ENCODE measurements at regions not wholly inside any gene's neighbourhood (a gene's known extent, or its start where the extent isn't known, plus 50 kb on each side); places are given as distances from the start of the nearest gene placed in this dataset.

GRCh38 chr2:187847245-187848208 is 293.3 kb upstream of the TFPI start:
- WGBS, 2 experiments (ENCODE audit: insufficient coverage in 1 of 2, insufficient read length in 1 of 2), result 98 to 100% methylated on average over 1 of the region's 1 CpG
- no peaks in the 10 kb centered on the region for H3K9me3 ChIP-seq (ENCODE audit: control insufficient read depth, low read length)
- Mint-ChIP-seq H3K27me3 (ENCODE audit: insufficient read depth) (no peaks in the 10 kb centered on the region), H3K36me3 (ENCODE audit: low read depth) (peaks cover under 1% of the 10 kb centered on the region), H3K4me1 (peaks cover 10% of the 10 kb centered on the region), H3K27ac (no peak overlapping the region), H3K4me3 (no peak overlapping the region), H3K9me3 (peaks cover under 1% of the 10 kb centered on the region)
- no peak overlapping the region for H3K27ac ChIP-seq (ENCODE audit: low read depth, low read length)
- H3K27me3 ChIP-seq (ENCODE audit: control insufficient read depth, insufficient read depth, low read length, poor library complexity, severe bottlenecking), result no peaks in the 10 kb centered on the region
- H3K9ac ChIP-seq (ENCODE audit: extremely low read depth, low read length, poor library complexity, severe bottlenecking), result no peak overlapping the region
- H3K4me1 ChIP-seq (ENCODE audit: control insufficient read depth, insufficient read depth, low read length), result no peaks in the 10 kb centered on the region
- no peak overlapping the region for H3K4me3 ChIP-seq (ENCODE audit: low read length)
- no peak for DNase-seq
- no peaks in the 10 kb centered on the region for H3K36me3 ChIP-seq (ENCODE audit: control insufficient read depth, insufficient read depth, low read length)
- TF ChIP-seq, protein P1, sequence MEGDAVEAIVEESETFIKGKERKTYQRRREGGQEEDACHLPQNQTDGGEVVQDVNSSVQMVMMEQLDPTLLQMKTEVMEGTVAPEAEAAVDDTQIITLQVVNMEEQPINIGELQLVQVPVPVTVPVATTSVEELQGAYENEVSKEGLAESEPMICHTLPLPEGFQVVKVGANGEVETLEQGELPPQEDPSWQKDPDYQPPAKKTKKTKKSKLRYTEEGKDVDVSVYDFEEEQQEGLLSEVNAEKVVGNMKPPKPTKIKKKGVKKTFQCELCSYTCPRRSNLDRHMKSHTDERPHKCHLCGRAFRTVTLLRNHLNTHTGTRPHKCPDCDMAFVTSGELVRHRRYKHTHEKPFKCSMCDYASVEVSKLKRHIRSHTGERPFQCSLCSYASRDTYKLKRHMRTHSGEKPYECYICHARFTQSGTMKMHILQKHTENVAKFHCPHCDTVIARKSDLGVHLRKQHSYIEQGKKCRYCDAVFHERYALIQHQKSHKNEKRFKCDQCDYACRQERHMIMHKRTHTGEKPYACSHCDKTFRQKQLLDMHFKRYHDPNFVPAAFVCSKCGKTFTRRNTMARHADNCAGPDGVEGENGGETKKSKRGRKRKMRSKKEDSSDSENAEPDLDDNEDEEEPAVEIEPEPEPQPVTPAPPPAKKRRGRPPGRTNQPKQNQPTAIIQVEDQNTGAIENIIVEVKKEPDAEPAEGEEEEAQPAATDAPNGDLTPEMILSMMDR (conservative IDR thresholded peaks at IDR 0.05), result no peak

- 96 to 100% methylated on average over 1 to 3 of the region's 5 CpGs for WGBS, 2 experiments (ENCODE audit: insufficient coverage in 1 of 2, insufficient read length in 1 of 2)
Measured at GRCh38 chr2:187851955-187852561, 297.8 kb upstream of the TFPI start.

GRCh38 chr2:187853381-187853791 is 299.2 kb upstream of the TFPI start:
- 94% methylated on average over 1 of the region's 1 CpG; no CpG with 5 or more reads in 1 of the 2 experiments for WGBS, 2 experiments (ENCODE audit: insufficient coverage in 1 of 2, insufficient read length in 1 of 2)
- DNase-seq, result no peak
- H3K4me1 ChIP-seq (ENCODE audit: control insufficient read depth, insufficient read depth, low read length), result peaks cover 12% of the 10 kb centered on the region
- Mint-ChIP-seq H3K36me3 (ENCODE audit: low read depth) (no peaks in the 10 kb centered on the region), H3K27me3 (ENCODE audit: insufficient read depth) (no peaks in the 10 kb centered on the region), H3K27ac (no peak overlapping the region), H3K4me3 (no peak overlapping the region), H3K4me1 (peaks cover 37% of the 10 kb centered on the region), H3K9me3 (no peaks in the 10 kb centered on the region)
- H3K9ac ChIP-seq (ENCODE audit: extremely low read depth, low read length, poor library complexity, severe bottlenecking), result no peak overlapping the region
- TF ChIP-seq, protein P1 (conservative IDR thresholded peaks at IDR 0.05), result no peak
- no peaks in the 10 kb centered on the region for H3K9me3 ChIP-seq (ENCODE audit: control insufficient read depth, low read length)
- H3K4me3 ChIP-seq (ENCODE audit: low read length), result no peak overlapping the region
- no peaks in the 10 kb centered on the region for H3K36me3 ChIP-seq (ENCODE audit: control insufficient read depth, insufficient read depth, low read length)
- no peak overlapping the region for H3K27ac ChIP-seq (ENCODE audit: low read depth, low read length)
- no peaks in the 10 kb centered on the region for H3K27me3 ChIP-seq (ENCODE audit: control insufficient read depth, insufficient read depth, low read length, poor library complexity, severe bottlenecking)

More at GRCh38 chr2:187851955-187852561, 297.8 kb upstream of the TFPI start:
- no peaks in the 10 kb centered on the region for H3K36me3 ChIP-seq (ENCODE audit: control insufficient read depth, insufficient read depth, low read length)
- Mint-ChIP-seq H3K9me3 (no peaks in the 10 kb centered on the region), H3K36me3 (ENCODE audit: low read depth) (no peaks in the 10 kb centered on the region), H3K27me3 (ENCODE audit: insufficient read depth) (no peaks in the 10 kb centered on the region), H3K27ac (no peak overlapping the region), H3K4me1 (peaks cover 29% of the 10 kb centered on the region), H3K4me3 (no peak overlapping the region)
- H3K9me3 ChIP-seq (ENCODE audit: control insufficient read depth, low read length), result no peaks in the 10 kb centered on the region
- H3K27me3 ChIP-seq (ENCODE audit: control insufficient read depth, insufficient read depth, low read length, poor library complexity, severe bottlenecking), result no peaks in the 10 kb centered on the region
- no peak overlapping the region for H3K27ac ChIP-seq (ENCODE audit: low read depth, low read length)
- no peak overlapping the region for H3K4me3 ChIP-seq (ENCODE audit: low read length)
- no peak for DNase-seq
- H3K9ac ChIP-seq (ENCODE audit: extremely low read depth, low read length, poor library complexity, severe bottlenecking), result no peak overlapping the region
- H3K4me1 ChIP-seq (ENCODE audit: control insufficient read depth, insufficient read depth, low read length), result peaks cover 4% of the 10 kb centered on the region
- TF ChIP-seq, protein P1 (conservative IDR thresholded peaks at IDR 0.05), result no peak

All from endodermal cell (in vitro differentiated cells).